HEK293 (cell line): ENCODE measurements at regions not wholly inside any gene's neighbourhood (a gene's known extent, or its start where the extent isn't known, plus 50 kb on each side); places are given as distances from the start of the nearest gene placed in this dataset.

Experiments
- ATF2 ChIP-seq: fragments of 450-650 bp; formaldehyde crosslinking; IDR thresholded peaks from 2 replicates; pipeline ENCODE4 v1.5.1; 2016; ENCODE audit warnings: missing biosample characterization, missing genetic modification characterization, low read depth
- CTCF ChIP-seq: fragments of 450-650 bp; formaldehyde crosslinking; IDR thresholded peaks from 2 replicates; pipeline ENCODE4 v1.5.1; 2016; ENCODE audit warnings: missing biosample characterization, missing genetic modification characterization
- KLF1 ChIP-seq: fragments of 450-650 bp; formaldehyde crosslinking; IDR thresholded peaks from 2 replicates; pipeline ENCODE4 v1.5.1; 2016; ENCODE audit warnings: missing biosample characterization, missing genetic modification characterization
- PATZ1 ChIP-seq: fragments of 450-650 bp; formaldehyde crosslinking; IDR thresholded peaks from 2 replicates; pipeline ENCODE4 v1.5.1; 2016; ENCODE audit warnings: missing biosample characterization, missing genetic modification characterization
- PBX3 ChIP-seq: sonication (generic); formaldehyde crosslinking; IDR thresholded peaks from 2 replicates; pipeline ENCODE4 v1.8.1; 2022; ENCODE audit warnings: mild to moderate bottlenecking, moderate library complexity, missing genetic modification reagents
- ZNF16 ChIP-seq: fragments of 450-650 bp; formaldehyde crosslinking; IDR thresholded peaks from 2 replicates; pipeline ENCODE4 v1.5.1; 2016; ENCODE audit warnings: low read depth, missing biosample characterization, missing genetic modification characterization
- ZNF280D ChIP-seq: fragments of 450-650 bp; formaldehyde crosslinking; IDR thresholded peaks from 2 replicates; pipeline ENCODE4 v1.5.1; 2016; ENCODE audit warnings: missing biosample characterization, missing genetic modification characterization
- ZNF521 ChIP-seq: fragments of 450-650 bp; formaldehyde crosslinking; IDR thresholded peaks from 2 replicates; pipeline ENCODE4 v1.5.1; 2017; ENCODE audit warnings: missing biosample characterization, mild to moderate bottlenecking, missing genetic modification characterization
- ZNF560 ChIP-seq: fragments of 450-650 bp; formaldehyde crosslinking; IDR thresholded peaks from 2 replicates; pipeline ENCODE4 v1.5.1; 2017; ENCODE audit warnings: missing biosample characterization, missing genetic modification characterization, borderline replicate concordance
- ZNF768 ChIP-seq: fragments of 450-650 bp; formaldehyde crosslinking; IDR thresholded peaks from 2 replicates; pipeline ENCODE4 v1.5.1; 2018; ENCODE audit warnings: missing biosample characterization, mild to moderate bottlenecking, missing genetic modification characterization
- ZNF843 ChIP-seq: fragments of 450-650 bp; formaldehyde crosslinking; IDR thresholded peaks from 2 replicates; pipeline ENCODE4 v1.5.1; 2016; ENCODE audit warnings: missing biosample characterization, missing genetic modification characterization

- TF ChIP-seq ZNF843 (tag by site-specific recombination) = no peak
- no peak for TF ChIP-seq ATF2 (tag by site-specific recombination)
- no peak for TF ChIP-seq ZNF560 (tag by site-specific recombination)
- no peak for TF ChIP-seq CTCF (tag by site-specific recombination)
- TF ChIP-seq KLF1 (tag by site-specific recombination) = no peak
- TF ChIP-seq ZNF16 (tag by site-specific recombination) = no peak
- no peak for TF ChIP-seq ZNF768
- TF ChIP-seq ZNF280D (tag by site-specific recombination) = no peak
- no peak for TF ChIP-seq PATZ1 (tag by site-specific recombination)
- no peak for TF ChIP-seq PBX3 (CRISPR knock-in tag)
- no peak for TF ChIP-seq ZNF521
Measured at GRCh38 chr6:49151957-49152356, 311.1 kb downstream of the MMUT start.
